GM03348 (cell line): ENCODE measurements at regions not wholly inside any gene's neighbourhood (a gene's known extent, or its start where the extent isn't known, plus 50 kb on each side); places are given as distances from the start of the nearest gene placed in this dataset.

ENCODE experiments used
- DNase-seq: peaks from one replicate; pipeline ENCODE4 v3.0.0; 2012; ENCODE audit warnings: low spot score

GRCh38 chrX:42519666-42520231, 258.2 kb downstream of the PPP1R2C start:
- peak; percentile 36 for DNase-seq

GRCh38 chrX:42515939-42516338, 262.0 kb downstream of the PPP1R2C start:
- no peak for DNase-seq

GRCh38 chrX:42505016-42505415, 272.9 kb downstream of the PPP1R2C start:
- DNase-seq: no peak

GRCh38 chrX:42499620-42500019, 278.3 kb downstream of the PPP1R2C start:
- no peak for DNase-seq

- DNase-seq: no peak
These were observed 280.6 kb downstream of the PPP1R2C start for GRCh38 chrX:42497356-42497755.

GRCh38 chrX:42496239-42496638, 281.7 kb downstream of the PPP1R2C start:
- DNase-seq: no peak

- no peak for DNase-seq
These were observed 282.8 kb downstream of the PPP1R2C start for GRCh38 chrX:42495139-42495538.

GRCh38 chrX:42491137-42491907, 286.6 kb downstream of the PPP1R2C start:
- DNase-seq: no peak

GRCh38 chrX:42490111-42490510, 287.9 kb downstream of the PPP1R2C start:
- no peak for DNase-seq

GRCh38 chrX:42485601-42486000, 292.4 kb downstream of the PPP1R2C start:
- no peak for DNase-seq

GRCh38 chrX:42484233-42484632, 293.7 kb downstream of the PPP1R2C start:
- DNase-seq: no peak

GRCh38 chrX:42477396-42477795, 300.6 kb downstream of the PPP1R2C start:
- no peak for DNase-seq

GRCh38 chrX:42472727-42473126, 305.2 kb downstream of the PPP1R2C start:
- DNase-seq: no peak

- no peak for DNase-seq
These were observed 311.5 kb downstream of the PPP1R2C start for GRCh38 chrX:42466332-42467046.

- DNase-seq: no peak
These were observed 312.1 kb downstream of the PPP1R2C start for GRCh38 chrX:42465821-42466220.

GRCh38 chrX:42463706-42464490, 314.1 kb downstream of the PPP1R2C start:
- no peak for DNase-seq

GRCh38 chrX:42462917-42463316, 315.0 kb downstream of the PPP1R2C start:
- no peak for DNase-seq

GRCh38 chrX:42460706-42461105, 317.3 kb downstream of the PPP1R2C start:
- DNase-seq: no peak

GRCh38 chrX:42459735-42460134, 318.2 kb downstream of the PPP1R2C start:
- no peak for DNase-seq

GRCh38 chrX:42456176-42456700, 321.7 kb downstream of the PPP1R2C start:
- DNase-seq: no peak

- DNase-seq: no peak
These were observed 327.7 kb downstream of the PPP1R2C start for GRCh38 chrX:42450228-42450627.

GRCh38 chrX:42443267-42443666, 334.7 kb downstream of the PPP1R2C start:
- no peak for DNase-seq
